Endothelial cell of umbilical vein (primary cell): ENCODE measurements at regions not wholly inside any gene's neighbourhood (a gene's known extent, or its start where the extent isn't known, plus 50 kb on each side); places are given as distances from the start of the nearest gene placed in this dataset.

Experiments used
- BruUV-seq: library from RNA; stranded (reverse); fragments of 400-500 nt; replicated peaks from 2 replicates; lab custom pipeline; 2021; lab: Mats Ljungman, UMichigan
- CTCF ChIA-PET: fragments of 300-600, 350-600 bp; sonication (Branson Sonifier 250); formaldehyde crosslinking; loops from one replicate; lab custom pipeline; 2021; ENCODE audit warnings: antibody characterized with exemption, inconsistent platforms; lab: Charles Lee
- POLR2A ChIA-PET: fragments of 300-600, 350-600 bp; sonication (Branson Sonifier 250); formaldehyde crosslinking; loops from one replicate; lab custom pipeline; 2021; ENCODE audit warnings: antibody characterized with exemption, inconsistent platforms; lab: Charles Lee
- DNase-seq: peaks from one replicate; pipeline ENCODE4 v3.0.0-alpha.2; 2011; ENCODE audit warnings: low read depth, low spot score
- FAIRE-seq: peaks from 2 replicates; lab custom pipeline; 2011; peaks lifted over from hg19 to GRCh38; lab: Jason Lieb, UNC
- H2AFZ ChIP-seq: 2 replicates; pipeline ENCODE4 v1.6.0; 2012; ENCODE audit warnings: low read depth, low read length, control low read depth, inconsistent platforms
- H3K27ac ChIP-seq: 2 replicates; pipeline ENCODE4 v1.5.1; 2011; ENCODE audit warnings: low read depth, mild to moderate bottlenecking, control low read depth, low read length, moderate library complexity; ENCODE audit not compliant: insufficient read depth
- H3K27me3 ChIP-seq, 2 experiments: 2 replicates each; pipeline versions ENCODE4 v1.6.0 to v1.6.1; 2011; ENCODE audit warnings: low read length in 2 of 2, mixed read lengths in 1 of 2; ENCODE audit not compliant: control insufficient read depth in 2 of 2, insufficient read depth in 2 of 2
- H3K36me3 ChIP-seq, 2 experiments: 2 replicates in 1 of 2; 3 replicates in 1 of 2; pipeline ENCODE4 v1.5.1; 2011; ENCODE audit warnings: low read length in 2 of 2, mild to moderate bottlenecking in 1 of 2, moderate library complexity in 1 of 2; ENCODE audit not compliant: control insufficient read depth in 2 of 2, insufficient read depth in 2 of 2; ENCODE audit errors: extremely low read depth in 1 of 2
- H3K4me1 ChIP-seq: 3 replicates; pipeline ENCODE4 v1.5.1; 2011; ENCODE audit warnings: mild to moderate bottlenecking, low read length; ENCODE audit not compliant: control insufficient read depth, insufficient read depth; ENCODE audit errors: extremely low read depth
- H3K4me2 ChIP-seq: 2 replicates; pipeline ENCODE4 v1.6.1; 2011; ENCODE audit warnings: low read length, control low read depth, mixed read lengths; ENCODE audit not compliant: insufficient read depth
- H3K4me3 ChIP-seq, 3 experiments: fragments of 200-600 bp in 1 of 3; sonication (generic), shearing (Covaris generic) in 1 of 3; replicated peaks in 1 of 3; 2 replicates each; pipeline ENCODE4 v1.5.1; 2011 to 2016; ENCODE audit warnings: control low read depth in 3 of 3, low read length in 3 of 3, mild to moderate bottlenecking in 2 of 3, inconsistent platforms in 1 of 3, low read depth in 1 of 3, moderate library complexity in 1 of 3; ENCODE audit not compliant: insufficient read depth in 1 of 3
- H3K79me2 ChIP-seq: 2 replicates; pipeline ENCODE4 v1.6.0; 2012; ENCODE audit warnings: low read length, inconsistent platforms; ENCODE audit not compliant: control insufficient read depth, insufficient read depth
- H3K9ac ChIP-seq: replicated peaks from 2 replicates; pipeline ENCODE3; 2011; ENCODE audit warnings: low read length, control low read depth; ENCODE audit not compliant: insufficient read depth; ENCODE audit errors: extremely low read depth
- H3K9me1 ChIP-seq: replicated peaks from 3 replicates; pipeline ENCODE4 v1.6.0; 2011; ENCODE audit warnings: mild to moderate bottlenecking, low read length; ENCODE audit not compliant: control insufficient read depth, insufficient read depth; ENCODE audit errors: extremely low read depth
- H3K9me3 ChIP-seq: replicated peaks from 2 replicates; pipeline ENCODE4 v1.5.1; 2012; ENCODE audit warnings: low read length, inconsistent platforms; ENCODE audit not compliant: control insufficient read depth, insufficient read depth
- H4K20me1 ChIP-seq: replicated peaks from 2 replicates; pipeline ENCODE3; 2011; ENCODE audit warnings: mild to moderate bottlenecking, low read length; ENCODE audit not compliant: control insufficient read depth, insufficient read depth; ENCODE audit errors: extremely low read depth
- EZH2 ChIP-seq: IDR thresholded peaks from 2 replicates; pipeline ENCODE4 v1.6.1; 2012; ENCODE audit warnings: borderline replicate concordance, low read depth, mild to moderate bottlenecking, moderate library complexity, low read length, inconsistent platforms; ENCODE audit not compliant: severe bottlenecking
- FOS ChIP-seq: IDR thresholded peaks from 2 replicates; pipeline ENCODE4 v1.6.1; 2011; ENCODE audit warnings: mild to moderate bottlenecking, low read length, moderate library complexity, borderline replicate concordance; ENCODE audit not compliant: insufficient read depth
- GATA2 ChIP-seq: IDR thresholded peaks from 2 replicates; pipeline ENCODE4 v1.7.0; 2011; ENCODE audit warnings: low read depth, mild to moderate bottlenecking, moderate library complexity, mixed read lengths, low read length; ENCODE audit not compliant: insufficient read length, insufficient read depth
- JUN ChIP-seq: IDR thresholded peaks from 2 replicates; pipeline ENCODE4 v1.6.1; 2011; ENCODE audit warnings: borderline replicate concordance, low read depth; ENCODE audit not compliant: insufficient read length, insufficient read depth
- MYC ChIP-seq: IDR thresholded peaks from one replicate; pipeline ENCODE4 v1.6.1; 2011; ENCODE audit warnings: mild to moderate bottlenecking, low read depth, low read length
- POLR2A ChIP-seq: IDR thresholded peaks from 2 replicates; pipeline ENCODE4 v1.6.1; 2012; ENCODE audit warnings: low read depth, mild to moderate bottlenecking, control low read depth, low read length
- POLR2AphosphoS5 ChIP-seq: IDR thresholded peaks from 2 replicates; pipeline ENCODE4 v1.6.1; 2012; ENCODE audit warnings: low read depth, mild to moderate bottlenecking, control low read depth, low read length, moderate library complexity; ENCODE audit not compliant: insufficient read depth
- dilution Hi-C: fragments of 300-500 bp; cut with MboI; formaldehyde crosslinking; loops from one replicate; pipeline ENCODE4 v1.15.0; 2019; ENCODE audit warnings: low sequenced_read_pairs; ENCODE audit not compliant: extremely low pct_ligation_motif_present
- intact Hi-C: fragments of 100-400 bp; cut with micrococcal nuclease; formaldehyde crosslinking; loops from one replicate; pipeline ENCODE4 v1.10.0; 2022
- TF ChIP-seq, protein P1 (sequence below): IDR thresholded peaks from 2 replicates; pipeline ENCODE4 v1.6.1; 2011; ENCODE audit not compliant: insufficient read depth, insufficient read length
- TF ChIP-seq, protein P2 (sequence below), 2 donors: IDR thresholded peaks; 1 replicate in 1 of 2; 2 replicates in 1 of 2; pipeline ENCODE4 v1.5.1; 2011; ENCODE audit warnings: low read length in 2 of 2, mild to moderate bottlenecking in 2 of 2, moderate library complexity in 2 of 2, control low read depth in 1 of 2, inconsistent platforms in 1 of 2, low read depth in 1 of 2; ENCODE audit not compliant: insufficient read depth in 1 of 2; ENCODE audit errors: extremely low read depth in 1 of 2

- TF ChIP-seq, protein P1, sequence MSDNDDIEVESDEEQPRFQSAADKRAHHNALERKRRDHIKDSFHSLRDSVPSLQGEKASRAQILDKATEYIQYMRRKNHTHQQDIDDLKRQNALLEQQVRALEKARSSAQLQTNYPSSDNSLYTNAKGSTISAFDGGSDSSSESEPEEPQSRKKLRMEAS, result no peak
- TF ChIP-seq, protein P2, sequence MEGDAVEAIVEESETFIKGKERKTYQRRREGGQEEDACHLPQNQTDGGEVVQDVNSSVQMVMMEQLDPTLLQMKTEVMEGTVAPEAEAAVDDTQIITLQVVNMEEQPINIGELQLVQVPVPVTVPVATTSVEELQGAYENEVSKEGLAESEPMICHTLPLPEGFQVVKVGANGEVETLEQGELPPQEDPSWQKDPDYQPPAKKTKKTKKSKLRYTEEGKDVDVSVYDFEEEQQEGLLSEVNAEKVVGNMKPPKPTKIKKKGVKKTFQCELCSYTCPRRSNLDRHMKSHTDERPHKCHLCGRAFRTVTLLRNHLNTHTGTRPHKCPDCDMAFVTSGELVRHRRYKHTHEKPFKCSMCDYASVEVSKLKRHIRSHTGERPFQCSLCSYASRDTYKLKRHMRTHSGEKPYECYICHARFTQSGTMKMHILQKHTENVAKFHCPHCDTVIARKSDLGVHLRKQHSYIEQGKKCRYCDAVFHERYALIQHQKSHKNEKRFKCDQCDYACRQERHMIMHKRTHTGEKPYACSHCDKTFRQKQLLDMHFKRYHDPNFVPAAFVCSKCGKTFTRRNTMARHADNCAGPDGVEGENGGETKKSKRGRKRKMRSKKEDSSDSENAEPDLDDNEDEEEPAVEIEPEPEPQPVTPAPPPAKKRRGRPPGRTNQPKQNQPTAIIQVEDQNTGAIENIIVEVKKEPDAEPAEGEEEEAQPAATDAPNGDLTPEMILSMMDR (IDR thresholded peaks at IDR 0.05; ENCODE audit: extremely low read depth in 1 of 2, insufficient read depth in 1 of 2, low read depth in 1 of 2, low read length in 2 of 2), result no peak
- no peak for TF ChIP-seq POLR2AphosphoS5
- TF ChIP-seq POLR2A, result no peak
- TF ChIP-seq JUN, result no peak
- no peak for TF ChIP-seq FOS
- no peak for TF ChIP-seq GATA2
- TF ChIP-seq EZH2, result no peak
- TF ChIP-seq MYC, result no peak
- ChIA-PET CTCF (no interaction called here), POLR2A (no interaction called here)
- Histone ChIP-seq H3K9me1 (no peaks in the 10 kb centered on the region), H3K79me2 (no peaks in the 10 kb centered on the region), H3K4me1 (no peaks in the 10 kb centered on the region), H2AFZ (no peak overlapping the region), H3K9me3 (no peaks in the 10 kb centered on the region), H3K27me3 (no peaks in the 10 kb centered on the region), H3K4me2 (no peak overlapping the region), H3K27ac (no peak overlapping the region), H4K20me1 (no peaks in the 10 kb centered on the region), H3K4me3 (no peak overlapping the region), H3K9ac (no peak overlapping the region), H3K36me3 (no peaks in the 10 kb centered on the region)
- BruUV-seq, result no TSS peak
- no peak for DNase-seq
- intact Hi-C loops, result no loop called here
- FAIRE-seq, result no peak
- dilution Hi-C loops, result no loop called here
These were observed 317.2 kb upstream of the DEPDC1 start for GRCh38 chr1:68814067-68814466.
